HG03108 (cell line): ENCODE measurements at regions not wholly inside any gene's neighbourhood (a gene's known extent, or its start where the extent isn't known, plus 50 kb on each side); places are given as distances from the start of the nearest gene placed in this dataset.

Experiments
- ATAC-seq: cut with Tn5 transposase; IDR thresholded peaks from one replicate; pipeline ENCODE4 v1.9.1; 2021; ENCODE audit warnings: moderate library complexity; ENCODE audit not compliant: unreplicated experiment

DNA sequence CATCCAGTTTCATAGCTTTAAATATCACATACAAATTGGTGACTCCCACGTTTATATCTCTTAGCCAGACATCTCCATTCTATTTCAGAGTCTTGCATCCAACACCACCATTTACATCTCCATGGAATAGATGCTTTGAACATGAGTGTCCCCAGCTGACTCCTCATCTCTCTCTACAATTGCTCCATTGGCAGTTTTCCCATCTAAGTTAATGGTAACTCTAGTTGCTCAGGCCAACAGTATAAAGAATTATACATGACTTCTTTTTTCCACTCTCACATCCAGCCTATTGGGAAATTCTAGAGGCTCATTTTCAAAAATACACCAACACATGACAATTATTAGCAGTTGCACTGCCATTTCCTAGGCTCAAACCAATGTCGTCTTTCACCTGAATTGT lies 388.2 kb downstream of the STIM2 start:
- no peak for ATAC-seq

- ATAC-seq = no peak
Observed at GRCh38 chr4:27251771-27252170, 391.1 kb downstream of the STIM2 start.

DNA sequence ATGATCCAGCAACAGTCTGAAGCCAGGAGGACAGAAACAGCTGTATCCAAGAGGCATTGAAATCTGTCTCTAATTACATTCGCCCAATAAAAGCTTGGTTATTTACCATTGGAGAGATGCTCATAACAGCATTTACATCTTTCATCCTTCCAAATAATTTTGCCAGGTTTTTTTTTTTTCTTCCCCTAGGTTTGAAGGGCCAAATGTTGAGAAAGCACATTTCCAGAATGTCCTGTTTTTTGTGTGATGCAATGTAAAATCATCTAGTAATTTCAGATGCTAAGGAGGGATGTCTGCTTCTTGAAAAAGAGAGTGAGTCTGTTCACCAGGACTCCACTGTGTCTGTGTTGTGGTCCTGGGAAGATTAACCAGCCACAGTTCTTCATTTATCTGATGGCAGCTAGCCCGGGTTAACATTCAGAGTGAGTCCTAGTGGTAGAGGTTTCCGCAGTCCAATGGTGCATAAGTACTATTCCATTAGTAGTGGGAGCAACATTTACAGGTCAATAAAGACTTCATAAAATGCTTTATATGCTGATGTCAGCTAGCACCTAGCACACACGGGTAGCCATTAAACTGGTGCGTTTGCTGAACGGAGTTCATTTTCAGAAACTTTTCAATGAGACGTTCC lies 406.8 kb downstream of the STIM2 start:
- no peak for ATAC-seq

DNA sequence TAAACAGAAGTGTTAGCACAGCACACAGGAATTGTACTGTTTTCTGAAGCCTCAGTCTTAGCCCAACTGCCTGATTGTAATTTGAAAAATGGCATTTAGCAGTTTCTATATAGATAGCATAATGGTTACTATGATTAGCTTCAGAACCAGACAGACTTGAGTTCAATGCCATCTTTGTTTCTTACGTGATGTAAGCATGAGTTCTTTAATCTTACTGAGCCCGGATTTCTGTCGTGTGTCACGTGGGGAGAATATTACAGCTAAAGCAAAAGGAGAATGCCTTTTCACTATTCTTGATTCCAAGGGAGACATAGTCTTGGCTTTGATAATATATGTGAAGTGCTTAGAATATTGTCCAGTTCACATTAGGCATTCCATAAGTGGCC lies 407.3 kb downstream of the STIM2 start:
- ATAC-seq = no peak

GRCh38 chr4:27270435-27270834 lies 409.8 kb downstream of the STIM2 start:
- ATAC-seq = no peak

- no peak for ATAC-seq
Observed at GRCh38 chr4:27271555-27271954, 410.9 kb downstream of the STIM2 start.

- ATAC-seq = no peak
Observed at GRCh38 chr4:27272217-27272616, 411.6 kb downstream of the STIM2 start.

DNA sequence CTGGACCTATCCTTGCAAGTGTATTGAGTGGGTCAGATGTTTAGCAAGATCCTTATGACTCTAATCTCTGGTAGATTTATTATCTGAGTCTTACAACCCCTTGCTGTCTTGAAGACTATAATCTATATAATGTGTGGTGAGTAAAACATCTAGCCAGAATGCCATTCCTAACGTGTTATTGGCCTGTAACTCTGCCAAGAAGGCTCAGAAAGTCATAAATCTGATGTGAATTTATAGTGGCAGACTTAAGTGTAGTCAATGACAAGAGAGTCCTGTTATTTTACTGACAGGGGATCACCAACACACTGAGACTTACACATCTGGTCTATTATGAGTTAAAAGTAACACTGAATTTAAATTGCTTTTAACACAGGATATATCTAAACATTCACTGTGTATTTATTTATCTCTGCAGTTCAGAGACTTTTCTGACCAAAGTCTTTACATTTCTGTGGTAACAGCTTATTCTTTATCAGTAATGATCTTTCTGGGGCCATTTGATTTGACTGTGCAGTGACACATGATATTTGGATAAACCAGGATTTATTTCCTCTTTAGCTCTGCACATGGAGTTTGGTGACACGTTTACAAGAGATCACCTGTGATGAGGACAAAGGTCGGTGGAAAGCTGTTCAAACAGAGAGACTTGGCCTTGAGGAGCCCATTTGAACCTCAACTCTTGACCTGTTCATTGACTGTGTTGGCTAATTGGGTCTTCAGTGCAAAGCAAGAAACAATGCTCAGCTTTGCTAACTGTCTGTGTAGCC lies 415.8 kb downstream of the STIM2 start:
- no peak for ATAC-seq

DNA sequence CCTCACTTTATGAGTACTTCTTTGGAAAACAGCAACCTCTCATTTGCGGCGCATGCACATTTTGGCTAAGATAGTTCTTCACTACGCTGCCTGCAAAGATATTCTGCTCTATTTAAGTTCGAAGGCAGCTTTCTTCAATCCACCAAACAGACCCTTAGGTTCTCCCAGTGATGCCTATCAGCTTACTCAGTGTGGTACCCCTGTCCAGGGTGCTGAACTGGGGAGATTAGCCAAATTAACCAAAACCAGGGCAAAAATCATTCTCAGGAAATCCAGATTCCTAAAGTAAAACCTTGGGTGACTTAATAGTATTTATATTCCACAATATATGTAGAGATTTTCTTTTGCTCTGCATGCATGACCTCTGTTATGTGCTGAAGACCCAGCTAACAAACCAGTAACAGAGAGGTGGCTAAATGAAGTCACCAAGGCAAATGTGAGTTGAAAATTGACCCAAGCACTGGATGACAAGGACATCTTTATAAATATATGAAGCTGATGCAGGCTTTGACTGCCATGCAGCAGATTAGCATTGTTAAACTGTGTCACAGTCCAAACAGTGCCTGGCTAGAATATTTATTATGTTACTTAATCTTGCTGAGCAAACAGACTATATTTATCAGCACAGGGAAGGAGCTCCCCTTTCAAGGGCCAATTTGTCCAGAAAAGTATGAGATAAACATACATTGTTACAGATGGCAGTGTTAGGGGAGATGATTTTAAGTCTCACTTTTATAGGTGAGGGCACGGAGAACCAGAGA lies 418.2 kb downstream of the STIM2 start:
- no peak for ATAC-seq

- ATAC-seq = no peak
Observed at GRCh38 chr4:27288496-27288895, 427.9 kb downstream of the STIM2 start.

DNA sequence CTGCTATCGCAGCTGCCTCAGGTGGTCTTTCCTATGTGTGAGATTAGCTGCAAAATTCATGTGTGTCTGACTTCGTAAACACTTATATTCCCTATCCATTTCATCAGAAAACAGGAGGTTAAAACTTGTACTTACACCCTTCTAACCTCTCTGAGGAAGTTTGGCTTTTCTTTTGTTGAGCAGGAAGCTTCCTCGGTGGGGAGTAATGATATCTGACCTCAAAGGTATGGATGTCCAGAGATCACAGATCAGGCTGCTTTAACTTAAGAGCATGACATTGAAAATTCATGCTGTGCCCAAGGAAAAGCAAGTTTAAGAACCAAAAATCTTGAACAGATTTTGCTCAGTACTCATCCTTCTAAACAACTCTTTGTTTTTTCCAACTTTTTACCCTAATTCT lies 429.1 kb downstream of the STIM2 start:
- ATAC-seq = no peak

GRCh38 chr4:27293831-27294230 lies 433.2 kb downstream of the STIM2 start:
- no peak for ATAC-seq

- ATAC-seq = no peak
Observed at GRCh38 chr4:27304751-27305150, 444.1 kb downstream of the STIM2 start.

- ATAC-seq = no peak
Observed at GRCh38 chr4:27305246-27305645, 444.6 kb downstream of the STIM2 start.

DNA sequence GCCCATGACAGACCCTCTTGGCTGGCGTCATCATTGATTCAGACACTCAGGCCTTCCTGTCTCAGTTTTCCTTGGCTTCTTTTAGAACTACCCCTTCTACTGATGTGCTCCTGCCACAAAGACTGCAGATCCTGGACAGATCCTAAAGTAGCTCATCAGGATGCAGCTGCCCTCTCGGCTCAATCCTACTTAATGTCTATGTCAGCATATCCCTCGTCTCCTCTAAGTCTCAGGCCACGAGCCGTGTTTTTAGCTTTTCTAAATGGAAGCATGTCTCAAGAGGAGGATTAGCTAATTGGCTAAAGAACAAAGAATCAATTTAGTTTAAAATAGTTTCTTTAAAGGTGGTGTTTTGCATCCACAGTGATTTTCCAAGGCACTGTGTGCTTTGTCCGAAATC lies 447.7 kb downstream of the STIM2 start:
- no peak for ATAC-seq

- ATAC-seq = no peak
Observed at GRCh38 chr4:27315625-27316024, 455.0 kb downstream of the STIM2 start.

- no peak for ATAC-seq
Observed at GRCh38 chr4:27316176-27316575, 455.5 kb downstream of the STIM2 start.

DNA sequence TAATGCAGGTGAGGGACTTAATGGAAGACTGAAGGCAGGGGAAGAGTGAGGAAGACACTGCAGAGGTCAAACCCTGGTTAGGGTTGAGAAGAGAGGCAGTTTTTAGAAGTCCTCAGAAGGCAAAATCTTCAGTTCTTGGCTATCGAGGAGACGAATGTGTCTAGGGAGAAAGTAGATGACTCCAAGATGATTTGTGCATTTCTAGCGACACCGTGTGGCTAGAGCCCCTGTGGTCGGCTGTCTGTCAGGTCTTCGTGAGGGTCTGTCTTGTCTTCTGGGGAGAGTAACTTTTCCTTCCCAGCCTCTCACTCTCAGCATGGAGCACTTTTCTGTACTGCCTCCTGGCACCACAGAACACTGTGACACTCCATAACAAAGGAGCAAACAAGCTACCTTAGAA lies 458.1 kb downstream of the STIM2 start:
- no peak for ATAC-seq

GRCh38 chr4:27326991-27327390 lies 466.4 kb downstream of the STIM2 start:
- no peak for ATAC-seq

- no peak for ATAC-seq
Observed at GRCh38 chr4:27327421-27328181, 467.0 kb downstream of the STIM2 start.

DNA sequence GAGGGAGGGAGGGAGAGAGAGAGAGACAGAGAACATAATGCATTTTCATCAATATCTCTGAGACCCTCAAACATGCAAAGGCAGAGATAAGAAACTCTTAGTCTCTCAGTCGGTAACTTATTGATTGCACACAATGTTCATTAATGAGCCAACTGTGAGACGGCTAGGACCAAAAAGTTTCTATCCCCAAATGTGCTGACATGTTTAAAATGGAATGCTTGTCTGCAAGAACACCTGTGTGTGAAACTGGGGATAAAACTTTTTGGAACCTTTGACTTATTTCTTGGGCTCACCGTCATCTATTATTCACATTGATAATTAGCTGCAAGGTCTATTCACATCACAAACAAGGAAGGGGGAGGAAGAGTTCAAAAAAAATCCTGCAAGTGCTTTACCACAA lies 477.9 kb downstream of the STIM2 start:
- no peak for ATAC-seq
